ENCODE measurements at regions not wholly inside any gene's neighbourhood (a gene's known extent, or its start where the extent isn't known, plus 50 kb on each side); places are given as distances from the start of the nearest gene placed in this dataset.

- no peak for TF ChIP-seq NANOG (IDR thresholded peaks at IDR 0.05; ENCODE audit: borderline replicate concordance)
- no peak for TF ChIP-seq CTCF (conservative IDR thresholded peaks at IDR 0.05; ENCODE audit: low read depth in 2 of 2)
- no peak for TF ChIP-seq EZH2 (IDR thresholded peaks at IDR 0.05; ENCODE audit: low read depth, unreplicated experiment)
- TF ChIP-seq EZH2phosphoT487 (IDR thresholded peaks at IDR 0.05; ENCODE audit: unreplicated experiment): no peak
- no peak for TF ChIP-seq REST (IDR thresholded peaks at IDR 0.05; ENCODE audit: unreplicated experiment)
- no peak for TF ChIP-seq ZNF462 (CRISPR knock-in tag; IDR thresholded peaks at IDR 0.05)
- TF ChIP-seq JUNB (IDR thresholded peaks at IDR 0.05; ENCODE audit: unreplicated experiment): no peak
- no peak for TF ChIP-seq STAT1 (IDR thresholded peaks at IDR 0.05; ENCODE audit: unreplicated experiment)
- no peak for TF ChIP-seq POLR2AphosphoS5 (IDR thresholded peaks at IDR 0.05; ENCODE audit: low read depth)
- TF ChIP-seq CREB1 (CRISPR knock-in tag; IDR thresholded peaks at IDR 0.05; ENCODE audit: low read depth): no peak
- TF ChIP-seq ZNF114 (CRISPR knock-in tag; IDR thresholded peaks at IDR 0.05): no peak
- no peak for TF ChIP-seq ZNF331 (CRISPR knock-in tag; IDR thresholded peaks at IDR 0.05; ENCODE audit: low read depth)
- no peak for TF ChIP-seq ETS1 (IDR thresholded peaks at IDR 0.05)
Observed at GRCh38 chr12:92505254-92506231, 197.2 kb upstream of the PLEKHG7 start.

All from GM23338 (cell line).